ENCODE measurements at regions not wholly inside any gene's neighbourhood (a gene's known extent, or its start where the extent isn't known, plus 50 kb on each side); places are given as distances from the start of the nearest gene placed in this dataset.

GRCh38 chr2:53111004-53111403 lies 656.6 kb upstream of the CHAC2 start:
- no peak for DNase-seq (ENCODE audit: low spot score)

- DNase-seq (ENCODE audit: low spot score) = no peak
Observed at GRCh38 chr2:53108246-53108645, 659.4 kb upstream of the CHAC2 start.

- DNase-seq (ENCODE audit: low spot score) = no peak
Observed at GRCh38 chr2:53104263-53104662, 663.3 kb upstream of the CHAC2 start.

- DNase-seq (ENCODE audit: low spot score) = no peak
Observed at GRCh38 chr2:53103679-53104078, 663.9 kb upstream of the CHAC2 start.

GRCh38 chr2:53098696-53099078 lies 668.9 kb upstream of the CHAC2 start:
- DNase-seq (ENCODE audit: low spot score) = no peak

- no peak for DNase-seq (ENCODE audit: low spot score)
Observed at GRCh38 chr2:53096351-53096750, 671.3 kb upstream of the CHAC2 start.

GRCh38 chr2:53095664-53096063 lies 671.9 kb upstream of the CHAC2 start:
- no peak for DNase-seq (ENCODE audit: low spot score)

- DNase-seq (ENCODE audit: low spot score) = no peak
Observed at GRCh38 chr2:53095227-53095626, 672.4 kb upstream of the CHAC2 start.

GRCh38 chr2:53093355-53093754 lies 674.2 kb upstream of the CHAC2 start:
- DNase-seq (ENCODE audit: low spot score) = no peak

- no peak for DNase-seq (ENCODE audit: low spot score)
Observed at GRCh38 chr2:53091183-53091582, 676.4 kb upstream of the CHAC2 start.

- no peak for DNase-seq (ENCODE audit: low spot score)
Observed at GRCh38 chr2:53087874-53088461, 679.6 kb upstream of the CHAC2 start.

GRCh38 chr2:53087262-53087873 lies 680.2 kb upstream of the CHAC2 start:
- no peak for DNase-seq (ENCODE audit: low spot score)

- DNase-seq (ENCODE audit: low spot score) = no peak
Observed at GRCh38 chr2:53077413-53077812, 690.2 kb upstream of the CHAC2 start.

- DNase-seq (ENCODE audit: low spot score) = no peak
Observed at GRCh38 chr2:53075760-53076159, 691.8 kb upstream of the CHAC2 start.

GRCh38 chr2:53067533-53067932 lies 700.1 kb upstream of the CHAC2 start:
- DNase-seq (ENCODE audit: low spot score) = no peak

GRCh38 chr2:53067056-53067455 lies 700.5 kb upstream of the CHAC2 start:
- DNase-seq (ENCODE audit: low spot score) = no peak

- no peak for DNase-seq (ENCODE audit: low spot score)
Observed at GRCh38 chr2:53064154-53064553, 703.5 kb upstream of the CHAC2 start.

- DNase-seq (ENCODE audit: low spot score) = no peak
Observed at GRCh38 chr2:53058526-53058925, 709.1 kb upstream of the CHAC2 start.

- DNase-seq (ENCODE audit: low spot score) = no peak
Observed at GRCh38 chr2:53053937-53054336, 713.7 kb upstream of the CHAC2 start.

- no peak for DNase-seq (ENCODE audit: low spot score)
Observed at GRCh38 chr2:53051157-53051556, 716.4 kb upstream of the CHAC2 start.

GRCh38 chr2:53040536-53041229 lies 726.9 kb upstream of the CHAC2 start:
- no peak for DNase-seq (ENCODE audit: low spot score)

- no peak for DNase-seq (ENCODE audit: low spot score)
Observed at GRCh38 chr2:53036196-53036595, 731.4 kb upstream of the CHAC2 start.

GRCh38 chr2:53035153-53035552 lies 732.5 kb upstream of the CHAC2 start:
- no peak for DNase-seq (ENCODE audit: low spot score)
